ENCODE measurements at regions not wholly inside any gene's neighbourhood (a gene's known extent, or its start where the extent isn't known, plus 50 kb on each side); places are given as distances from the start of the nearest gene placed in this dataset.

GRCh38 chr7:17229228-17229627 is 69.2 kb upstream of the AHR start:
- no peaks in the 10 kb centered on the region for H3K27me3 ChIP-seq
- H3K4me1 ChIP-seq: peaks cover 7% of the 10 kb centered on the region
- DNase-seq (ENCODE audit: extremely low spot score in 2 of 2): no peak
- H3K9me3 ChIP-seq: no peaks in the 10 kb centered on the region
- no peaks in the 10 kb centered on the region for H3K36me3 ChIP-seq
- H3K4me3 ChIP-seq: no peak overlapping the region
- TF ChIP-seq CTCF (IDR thresholded peaks at IDR 0.05) (no peak), POLR2AphosphoS5 (IDR thresholded peaks at IDR 0.05; ENCODE audit: insufficient read depth in 1 of 2, low read depth in 1 of 2) (no peak), POLR2A (IDR thresholded peaks at IDR 0.05) (no peak)
- intact Hi-C loops (cut with DNase I): no loop called here
- no peak overlapping the region for H3K27ac ChIP-seq

GRCh38 chr7:17230099-17230807 is 68.2 kb upstream of the AHR start:
- intact Hi-C loops (cut with DNase I): no loop called here

DNA sequence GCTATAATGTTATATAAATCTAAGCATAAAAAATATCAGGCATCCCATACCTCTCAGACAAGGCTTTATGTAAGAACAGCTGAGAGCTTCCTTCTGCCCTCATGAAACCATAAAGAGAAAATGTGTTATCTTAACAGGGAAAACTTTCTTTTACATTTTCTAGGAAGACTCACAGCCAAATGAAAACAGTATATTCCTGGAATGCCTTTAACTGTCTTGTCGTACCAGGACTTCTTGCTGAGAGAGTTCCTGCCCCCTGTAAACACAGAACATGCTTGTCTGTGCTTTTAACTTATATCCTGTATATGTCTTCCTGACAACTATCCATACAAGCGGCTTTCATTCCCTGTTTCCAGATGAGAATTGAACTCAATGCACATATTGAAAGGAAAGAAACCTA is 64.8 kb upstream of the AHR start:
- H3K36me3 ChIP-seq: no peaks in the 10 kb centered on the region
- peaks cover 15% of the 10 kb centered on the region for H3K4me1 ChIP-seq
- no peak overlapping the region for H3K4me3 ChIP-seq
- intact Hi-C loops (cut with DNase I): no loop called here
- TF ChIP-seq POLR2AphosphoS5 (IDR thresholded peaks at IDR 0.05; ENCODE audit: insufficient read depth in 1 of 2, low read depth in 1 of 2) (no peak), POLR2A (IDR thresholded peaks at IDR 0.05) (no peak), CTCF (IDR thresholded peaks at IDR 0.05) (no peak)
- no peaks in the 10 kb centered on the region for H3K27me3 ChIP-seq
- peak overlapping the region; percentile 34 for H3K27ac ChIP-seq
- DNase-seq (ENCODE audit: extremely low spot score in 2 of 2): no peak
- H3K9me3 ChIP-seq: no peaks in the 10 kb centered on the region

More at GRCh38 chr7:17230099-17230807, 68.2 kb upstream of the AHR start:
- no peaks in the 10 kb centered on the region for H3K36me3 ChIP-seq
- no peak overlapping the region for H3K27ac ChIP-seq
- H3K4me3 ChIP-seq: no peak overlapping the region
- H3K4me1 ChIP-seq: peaks cover 15% of the 10 kb centered on the region
- H3K27me3 ChIP-seq: no peaks in the 10 kb centered on the region
- TF ChIP-seq POLR2A (IDR thresholded peaks at IDR 0.05): no peak
- TF ChIP-seq CTCF (IDR thresholded peaks at IDR 0.05): no peak
- TF ChIP-seq POLR2AphosphoS5 (IDR thresholded peaks at IDR 0.05; ENCODE audit: insufficient read depth in 1 of 2, low read depth in 1 of 2): no peak
- no peaks in the 10 kb centered on the region for H3K9me3 ChIP-seq
- DNase-seq (ENCODE audit: extremely low spot score in 2 of 2): no peak

DNA sequence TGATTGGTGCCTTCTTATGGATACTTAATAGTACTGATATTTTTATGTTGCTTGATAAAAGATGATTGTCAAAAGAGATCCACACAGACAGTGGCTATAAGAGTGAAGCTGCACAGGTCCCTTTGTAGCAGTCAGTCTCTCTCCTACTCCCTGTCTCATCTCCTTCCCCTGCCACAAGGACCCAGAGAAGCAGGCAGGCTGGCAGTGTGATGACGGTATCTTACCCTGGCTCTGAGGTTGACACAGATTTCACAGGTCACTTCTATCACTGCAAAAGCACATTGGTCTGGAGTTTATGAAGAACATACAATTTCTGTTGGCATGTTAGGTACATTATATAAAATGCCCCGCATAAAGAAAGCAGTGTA is 64.4 kb upstream of the AHR start:
- intact Hi-C loops (cut with DNase I): no loop called here

More for the DNA sequence above, 64.4 kb upstream of the AHR start:
- Histone ChIP-seq H3K27ac (peak overlapping the region; percentile 34), H3K36me3 (no peaks in the 10 kb centered on the region), H3K27me3 (no peaks in the 10 kb centered on the region), H3K9me3 (no peaks in the 10 kb centered on the region), H3K4me1 (peaks cover 15% of the 10 kb centered on the region), H3K4me3 (no peak overlapping the region)
- TF ChIP-seq CTCF (IDR thresholded peaks at IDR 0.05) (no peak), POLR2A (IDR thresholded peaks at IDR 0.05) (no peak), POLR2AphosphoS5 (IDR thresholded peaks at IDR 0.05; ENCODE audit: insufficient read depth in 1 of 2, low read depth in 1 of 2) (no peak)
- no peak for DNase-seq (ENCODE audit: extremely low spot score in 2 of 2)

Measured in vagina (tissue), 2 donors.